GM12864 (cell line): ENCODE measurements at regions not wholly inside any gene's neighbourhood (a gene's known extent, or its start where the extent isn't known, plus 50 kb on each side); places are given as distances from the start of the nearest gene placed in this dataset.

Experiments
- DNase-seq: peaks from one replicate; pipeline ENCODE4 v3.0.0-alpha.2; 2011; ENCODE audit warnings: low read depth
- H3K4me3 ChIP-seq: 2 replicates; pipeline ENCODE4 v1.5.1; 2011; ENCODE audit warnings: mild to moderate bottlenecking, low read depth, low read length, control low read depth
- CTCF ChIP-seq: IDR thresholded peaks from 2 replicates; pipeline ENCODE4 v1.5.1; 2011; ENCODE audit warnings: low read depth, mild to moderate bottlenecking, moderate library complexity, low read length, control low read depth, inconsistent platforms; ENCODE audit errors: missing control alignments

- H3K4me3 ChIP-seq = no peak overlapping the region
- TF ChIP-seq CTCF = no peak
- DNase-seq = no peak
Observed at GRCh38 chr20:10769700-10770099, 95.9 kb upstream of the JAG1 start.

GRCh38 chr20:10770753-10771152, 97.0 kb upstream of the JAG1 start:
- no peak overlapping the region for H3K4me3 ChIP-seq
- no peak for DNase-seq

DNA sequence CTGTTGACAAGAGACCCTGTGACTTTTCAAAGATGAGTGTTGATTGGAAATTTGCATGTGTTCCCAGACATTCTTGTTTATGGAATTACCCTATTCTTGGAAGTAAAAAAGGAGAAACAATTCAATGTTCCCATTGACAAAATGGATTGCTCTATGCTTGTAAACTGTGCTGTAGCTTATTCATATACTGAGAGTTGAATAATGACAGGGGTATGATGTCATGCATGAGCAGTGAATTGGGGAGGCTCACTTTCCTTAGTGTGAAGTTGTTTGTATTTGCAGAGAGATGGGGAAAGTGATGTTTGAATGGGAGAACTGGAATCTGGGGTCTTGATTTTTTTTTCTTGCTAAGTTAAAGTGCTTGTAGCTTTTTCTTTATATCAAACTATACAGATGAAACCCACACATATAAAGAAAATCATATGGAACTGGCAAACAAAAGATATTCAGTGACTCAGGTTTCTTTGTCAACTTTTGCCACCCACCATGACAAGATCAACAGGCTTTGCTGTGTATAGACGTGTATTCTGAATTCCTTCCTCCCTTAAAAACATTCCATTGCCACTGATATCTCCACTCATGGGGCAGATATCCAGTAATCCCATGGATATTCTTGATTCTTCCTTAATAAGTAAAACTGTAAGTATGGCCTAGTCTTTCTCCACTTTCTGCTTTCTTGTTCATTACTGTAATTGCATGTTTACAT, 97.8 kb upstream of the JAG1 start:
- no peak overlapping the region for H3K4me3 ChIP-seq
- DNase-seq = no peak
- no peak for TF ChIP-seq CTCF

More at GRCh38 chr20:10770753-10771152, 97.0 kb upstream of the JAG1 start:
- no peak for TF ChIP-seq CTCF

- TF ChIP-seq CTCF = no peak
- DNase-seq = no peak
- no peak overlapping the region for H3K4me3 ChIP-seq
Observed at GRCh38 chr20:10774357-10774943, 100.7 kb upstream of the JAG1 start.

DNA sequence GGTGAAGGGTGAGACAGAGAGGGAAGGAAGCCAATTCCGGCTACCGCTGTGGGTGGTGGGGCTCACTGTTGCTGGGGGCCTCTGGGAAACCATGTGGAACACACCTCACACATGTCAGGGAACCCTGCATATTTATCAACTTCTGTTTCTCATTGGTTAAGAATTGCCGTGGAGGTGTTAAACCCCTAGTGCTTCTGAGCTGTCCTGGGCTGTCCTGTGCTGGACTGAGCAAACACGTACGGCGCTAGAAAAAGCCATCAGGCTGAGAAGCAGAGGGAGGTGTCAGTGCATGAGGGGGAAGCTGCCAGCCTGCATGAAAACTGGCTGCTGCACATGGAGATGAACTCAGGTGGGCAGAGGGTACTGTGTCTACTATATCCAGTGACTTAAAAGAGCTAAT, 103.9 kb upstream of the JAG1 start:
- no peak for DNase-seq
- TF ChIP-seq CTCF = no peak
- H3K4me3 ChIP-seq = no peak overlapping the region

DNA sequence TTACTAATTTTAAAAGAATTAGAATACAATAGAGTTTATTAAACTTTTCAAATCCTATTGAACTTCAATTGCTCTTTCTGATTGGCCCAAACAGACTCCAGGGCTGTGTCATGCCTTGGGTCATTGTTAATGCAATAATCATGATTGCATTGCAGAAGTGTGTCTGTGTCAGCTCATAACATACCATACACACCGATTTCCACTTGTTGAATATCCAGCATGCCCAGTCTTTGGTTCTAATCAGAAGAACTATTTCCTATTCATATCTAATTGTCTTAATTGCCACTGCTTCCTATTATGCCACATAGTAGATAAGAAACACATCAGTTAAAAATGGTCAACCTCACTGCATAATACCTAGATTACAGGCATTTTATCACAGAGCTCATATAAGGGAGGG, 106.1 kb upstream of the JAG1 start:
- no peak for DNase-seq
- H3K4me3 ChIP-seq = no peak overlapping the region
- no peak for TF ChIP-seq CTCF

GRCh38 chr20:10780901-10781300, 107.1 kb upstream of the JAG1 start:
- no peak overlapping the region for H3K4me3 ChIP-seq
- TF ChIP-seq CTCF = no peak
- no peak for DNase-seq
